AG04450 (cell line): ENCODE measurements at regions not wholly inside any gene's neighbourhood (a gene's known extent, or its start where the extent isn't known, plus 50 kb on each side); places are given as distances from the start of the nearest gene placed in this dataset.

ENCODE experiments used
- CTCF ChIA-PET: fragments of 300-600, 350-600 bp; formaldehyde crosslinking; extraction: SDS; loops from one replicate; lab custom pipeline; 2022; ENCODE audit warnings: antibody characterized with exemption, inconsistent platforms; lab: Charles Lee
- POLR2A ChIA-PET: fragments of 350-600 bp; formaldehyde crosslinking; extraction: SDS; loops from one replicate; lab custom pipeline; 2021; ENCODE audit warnings: antibody characterized with exemption, inconsistent platforms; lab: Yijun Ruan, JAX
- DNase-seq: peaks from one replicate; pipeline ENCODE4 v3.0.0-alpha.2; 2011; ENCODE audit warnings: low read depth, low spot score
- H3K27ac ChIP-seq: one replicate; pipeline ENCODE4 v1.5.1; 2012; ENCODE audit warnings: low read depth, low read length, control low read depth
- H3K27me3 ChIP-seq: one replicate; pipeline ENCODE4 v1.6.0; 2012; ENCODE audit warnings: low read length; ENCODE audit not compliant: control insufficient read depth, insufficient read depth
- H3K4me3 ChIP-seq: 2 replicates; pipeline ENCODE4 v1.5.1; 2011; ENCODE audit warnings: mild to moderate bottlenecking, low read depth, low read length, control low read depth
- H3K9me3 ChIP-seq: 2 replicates; pipeline ENCODE4 v1.5.1; 2012; ENCODE audit warnings: low read length; ENCODE audit not compliant: control insufficient read depth, insufficient read depth
- CTCF ChIP-seq: IDR thresholded peaks from 2 replicates; pipeline ENCODE4 v1.5.1; 2011; ENCODE audit warnings: low read depth, low read length, control low read depth, inconsistent platforms

GRCh38 chr16:86378831-86379504 lies 131.4 kb upstream of the FOXF1 start:
- H3K9me3 ChIP-seq = peaks cover 11% of the 10 kb centered on the region
- TF ChIP-seq CTCF = no peak
- H3K4me3 ChIP-seq = no peak overlapping the region
- ChIA-PET POLR2A (interaction anchor here (1.0 to 1.3 kb wide), 2 partner anchors 18 to 130 kb away, joined by 3 to 5 read pairs; no protein-coding TSS in a partner anchor), CTCF (interaction anchor here (0.7 kb wide), 1 partner anchor 220 kb away, joined by 3 read pairs; no protein-coding TSS in a partner anchor)
- no peak for DNase-seq
- no peak overlapping the region for H3K27ac ChIP-seq
- no peaks in the 10 kb centered on the region for H3K27me3 ChIP-seq

- Histone ChIP-seq H3K9me3 (peaks cover 6% of the 10 kb centered on the region), H3K27ac (no peak overlapping the region), H3K4me3 (no peak overlapping the region), H3K27me3 (no peaks in the 10 kb centered on the region)
- TF ChIP-seq CTCF = no peak
- no peak for DNase-seq
- CTCF ChIA-PET = interaction anchor here (0.7 kb wide), 1 partner anchor 221 kb away, joined by 3 read pairs; no protein-coding TSS in a partner anchor
- POLR2A ChIA-PET = interaction anchor here (0.7 to 1.3 kb wide), 3 partner anchors 17 to 156 kb away, joined by 3 to 5 read pairs (median 3); no protein-coding TSS in a partner anchor
Observed at GRCh38 chr16:86379505-86379846, 130.9 kb upstream of the FOXF1 start.

- H3K27ac ChIP-seq = no peak overlapping the region
- no peaks in the 10 kb centered on the region for H3K27me3 ChIP-seq
- H3K9me3 ChIP-seq = peaks cover 5% of the 10 kb centered on the region; the same call in 1 of the 2 replicates
- CTCF ChIA-PET = no interaction called here
- TF ChIP-seq CTCF = no peak
- POLR2A ChIA-PET = interaction anchor here (0.7 to 1.3 kb wide), 3 partner anchors 17 to 157 kb away, joined by 3 to 5 read pairs (median 3); no protein-coding TSS in a partner anchor
- DNase-seq = no peak
- no peak overlapping the region for H3K4me3 ChIP-seq
Observed at GRCh38 chr16:86380030-86380429, 130.3 kb upstream of the FOXF1 start.

GRCh38 chr16:86381491-86381890 lies 128.8 kb upstream of the FOXF1 start:
- no peak for DNase-seq
- Histone ChIP-seq H3K4me3 (no peak overlapping the region), H3K27ac (no peak overlapping the region), H3K27me3 (no peaks in the 10 kb centered on the region), H3K9me3 (peaks cover 5% of the 10 kb centered on the region; the same call in 1 of the 2 replicates)
- no peak for TF ChIP-seq CTCF
- POLR2A ChIA-PET = interaction anchor here (0.6 kb wide), 1 partner anchor 40 kb away, joined by 5 read pairs; no protein-coding TSS in a partner anchor
- CTCF ChIA-PET = no interaction called here
